ENCODE measurements at regions not wholly inside any gene's neighbourhood (a gene's known extent, or its start where the extent isn't known, plus 50 kb on each side); places are given as distances from the start of the nearest gene placed in this dataset.

DNA sequence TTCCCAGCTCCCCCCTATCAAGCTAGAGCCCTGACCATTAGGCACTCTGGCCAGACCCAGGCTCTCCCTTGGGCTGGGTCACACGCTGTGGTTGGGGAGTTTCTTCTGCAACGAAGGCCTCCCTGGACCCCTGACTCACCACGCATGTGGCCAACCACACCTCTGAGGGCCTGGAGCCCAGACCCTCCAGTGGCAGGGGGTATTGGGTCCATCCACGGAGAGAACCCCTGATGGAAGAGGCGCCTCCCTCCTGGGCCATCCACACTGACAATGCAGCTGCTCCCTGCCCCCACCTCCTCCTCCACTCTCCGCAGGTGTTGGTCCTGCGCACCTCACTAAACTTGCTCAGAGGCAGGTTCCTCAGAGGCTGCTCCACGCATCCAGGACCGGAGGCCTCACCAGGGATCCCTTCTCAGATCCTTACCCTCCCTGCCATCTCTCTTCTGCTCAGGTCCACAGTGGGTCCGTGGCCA lies 125.4 kb downstream of the RNASET2 start:
- TF ChIP-seq PATZ1 (CRISPR knock-in tag; IDR thresholded peaks at IDR 0.05; ENCODE audit: borderline replicate concordance) (no peak), ARNTL (CRISPR knock-in tag; IDR thresholded peaks at IDR 0.05; ENCODE audit: borderline replicate concordance, low read depth) (no peak), ZC3H10 (CRISPR knock-in tag; IDR thresholded peaks at IDR 0.05) (no peak)
- TF ChIP-seq, protein P1, sequence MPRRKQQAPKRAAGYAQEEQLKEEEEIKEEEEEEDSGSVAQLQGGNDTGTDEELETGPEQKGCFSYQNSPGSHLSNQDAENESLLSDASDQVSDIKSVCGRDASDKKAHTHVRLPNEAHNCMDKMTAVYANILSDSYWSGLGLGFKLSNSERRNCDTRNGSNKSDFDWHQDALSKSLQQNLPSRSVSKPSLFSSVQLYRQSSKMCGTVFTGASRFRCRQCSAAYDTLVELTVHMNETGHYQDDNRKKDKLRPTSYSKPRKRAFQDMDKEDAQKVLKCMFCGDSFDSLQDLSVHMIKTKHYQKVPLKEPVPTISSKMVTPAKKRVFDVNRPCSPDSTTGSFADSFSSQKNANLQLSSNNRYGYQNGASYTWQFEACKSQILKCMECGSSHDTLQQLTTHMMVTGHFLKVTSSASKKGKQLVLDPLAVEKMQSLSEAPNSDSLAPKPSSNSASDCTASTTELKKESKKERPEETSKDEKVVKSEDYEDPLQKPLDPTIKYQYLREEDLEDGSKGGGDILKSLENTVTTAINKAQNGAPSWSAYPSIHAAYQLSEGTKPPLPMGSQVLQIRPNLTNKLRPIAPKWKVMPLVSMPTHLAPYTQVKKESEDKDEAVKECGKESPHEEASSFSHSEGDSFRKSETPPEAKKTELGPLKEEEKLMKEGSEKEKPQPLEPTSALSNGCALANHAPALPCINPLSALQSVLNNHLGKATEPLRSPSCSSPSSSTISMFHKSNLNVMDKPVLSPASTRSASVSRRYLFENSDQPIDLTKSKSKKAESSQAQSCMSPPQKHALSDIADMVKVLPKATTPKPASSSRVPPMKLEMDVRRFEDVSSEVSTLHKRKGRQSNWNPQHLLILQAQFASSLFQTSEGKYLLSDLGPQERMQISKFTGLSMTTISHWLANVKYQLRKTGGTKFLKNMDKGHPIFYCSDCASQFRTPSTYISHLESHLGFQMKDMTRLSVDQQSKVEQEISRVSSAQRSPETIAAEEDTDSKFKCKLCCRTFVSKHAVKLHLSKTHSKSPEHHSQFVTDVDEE (CRISPR knock-in tag; IDR thresholded peaks at IDR 0.05): no peak

Measured in SK-N-SH treated with all-trans-retinoic acid at 6 μM for 48 hours (cell line).